GM18499 (cell line): ENCODE measurements at regions not wholly inside any gene's neighbourhood (a gene's known extent, or its start where the extent isn't known, plus 50 kb on each side); places are given as distances from the start of the nearest gene placed in this dataset.
"Not testable (repeated sequence)": the region's sequence is repeated elsewhere in the genome, so short reads cannot be mapped to it uniquely, and the experiment has no call there.

ENCODE experiments used
- ATAC-seq: cut with Tn5 transposase; IDR thresholded peaks from one replicate; pipeline ENCODE4 v1.9.1; 2021; ENCODE audit warnings: moderate number of reproducible peaks; ENCODE audit not compliant: insufficient read depth, unreplicated experiment

- ATAC-seq = no peak
These were observed 283.5 kb downstream of the C16orf95 start for GRCh38 chr16:87033541-87034300.

- ATAC-seq = no peak
These were observed 282.9 kb downstream of the C16orf95 start for GRCh38 chr16:87034317-87034716.

GRCh38 chr16:87035053-87035452 is 282.1 kb downstream of the C16orf95 start:
- no peak for ATAC-seq

GRCh38 chr16:87037012-87037411 is 280.2 kb downstream of the C16orf95 start:
- ATAC-seq = no peak

GRCh38 chr16:87038528-87038927 is 278.7 kb downstream of the C16orf95 start:
- not testable (repeated sequence) for ATAC-seq

- ATAC-seq = no peak
These were observed 276.7 kb downstream of the C16orf95 start for GRCh38 chr16:87040169-87041117.

GRCh38 chr16:87041286-87041685 is 275.9 kb downstream of the C16orf95 start:
- ATAC-seq = no peak

- ATAC-seq = no peak
These were observed 274.5 kb downstream of the C16orf95 start for GRCh38 chr16:87042551-87043230.

- no peak for ATAC-seq
These were observed 273.8 kb downstream of the C16orf95 start for GRCh38 chr16:87043231-87044031.

GRCh38 chr16:87044032-87044382 is 273.2 kb downstream of the C16orf95 start:
- ATAC-seq = no peak

- ATAC-seq = no peak
These were observed 272.4 kb downstream of the C16orf95 start for GRCh38 chr16:87044829-87045228.

GRCh38 chr16:87045466-87046216 is 271.6 kb downstream of the C16orf95 start:
- ATAC-seq = no peak

- no peak for ATAC-seq
These were observed 271.0 kb downstream of the C16orf95 start for GRCh38 chr16:87046235-87046634.

- no peak for ATAC-seq
These were observed 269.8 kb downstream of the C16orf95 start for GRCh38 chr16:87047221-87048037.

- no peak for ATAC-seq
These were observed 269.0 kb downstream of the C16orf95 start for GRCh38 chr16:87048038-87048729.

GRCh38 chr16:87048730-87049115 is 268.5 kb downstream of the C16orf95 start:
- ATAC-seq = no peak

- not testable (repeated sequence) for ATAC-seq
These were observed 268.0 kb downstream of the C16orf95 start for GRCh38 chr16:87049216-87049615.

- ATAC-seq = no peak
These were observed 267.1 kb downstream of the C16orf95 start for GRCh38 chr16:87050142-87050541.
